ENCODE measurements at regions not wholly inside any gene's neighbourhood (a gene's known extent, or its start where the extent isn't known, plus 50 kb on each side); places are given as distances from the start of the nearest gene placed in this dataset.

GRCh38 chr10:91046869-91047268 is 126.0 kb upstream of the ANKRD1 start:
- no peak for TF ChIP-seq CTCF (IDR thresholded peaks at IDR 0.05)
- H3K4me1 Mint-ChIP-seq (ENCODE audit: unreplicated experiment), result peaks cover 24% of the 10 kb centered on the region
- H3K27me3 Mint-ChIP-seq (ENCODE audit: unreplicated experiment), result no peaks in the 10 kb centered on the region
- H3K4me3 Mint-ChIP-seq (ENCODE audit: unreplicated experiment), result no peak overlapping the region
- no peaks in the 10 kb centered on the region for H3K9me3 Mint-ChIP-seq (ENCODE audit: unreplicated experiment)
- no peak overlapping the region for H3K27ac Mint-ChIP-seq (ENCODE audit: unreplicated experiment)
- no peaks in the 10 kb centered on the region for H3K36me3 Mint-ChIP-seq (ENCODE audit: unreplicated experiment)
- DNase-seq (ENCODE audit: extremely low spot score, unreplicated experiment), result no peak

GRCh38 chr10:91048380-91048779 is 127.5 kb upstream of the ANKRD1 start:
- no peak for DNase-seq (ENCODE audit: extremely low spot score, unreplicated experiment)

GRCh38 chr10:91049296-91049987 is 128.6 kb upstream of the ANKRD1 start:
- Mint-ChIP-seq H3K4me3 (ENCODE audit: unreplicated experiment) (no peak overlapping the region), H3K4me1 (ENCODE audit: unreplicated experiment) (peaks cover 22% of the 10 kb centered on the region), H3K27ac (ENCODE audit: unreplicated experiment) (peak overlapping the region; percentile 76), H3K27me3 (ENCODE audit: unreplicated experiment) (no peaks in the 10 kb centered on the region), H3K9me3 (ENCODE audit: unreplicated experiment) (no peaks in the 10 kb centered on the region), H3K36me3 (ENCODE audit: unreplicated experiment) (no peaks in the 10 kb centered on the region)
- no peak for TF ChIP-seq CTCF (IDR thresholded peaks at IDR 0.05)
- no peak for DNase-seq (ENCODE audit: extremely low spot score, unreplicated experiment)

More at GRCh38 chr10:91048380-91048779, 127.5 kb upstream of the ANKRD1 start:
- H3K4me3 Mint-ChIP-seq (ENCODE audit: unreplicated experiment), result no peak overlapping the region
- TF ChIP-seq CTCF (IDR thresholded peaks at IDR 0.05), result no peak
- H3K27me3 Mint-ChIP-seq (ENCODE audit: unreplicated experiment), result no peaks in the 10 kb centered on the region
- no peaks in the 10 kb centered on the region for H3K36me3 Mint-ChIP-seq (ENCODE audit: unreplicated experiment)
- no peaks in the 10 kb centered on the region for H3K9me3 Mint-ChIP-seq (ENCODE audit: unreplicated experiment)
- no peak overlapping the region for H3K27ac Mint-ChIP-seq (ENCODE audit: unreplicated experiment)
- H3K4me1 Mint-ChIP-seq (ENCODE audit: unreplicated experiment), result peaks cover 20% of the 10 kb centered on the region

- no peak for TF ChIP-seq CTCF (IDR thresholded peaks at IDR 0.05)
- Mint-ChIP-seq H3K36me3 (ENCODE audit: unreplicated experiment) (no peaks in the 10 kb centered on the region), H3K27ac (ENCODE audit: unreplicated experiment) (peak overlapping the region; percentile 76), H3K4me1 (ENCODE audit: unreplicated experiment) (peaks cover 25% of the 10 kb centered on the region), H3K4me3 (ENCODE audit: unreplicated experiment) (no peak overlapping the region), H3K27me3 (ENCODE audit: unreplicated experiment) (no peaks in the 10 kb centered on the region), H3K9me3 (ENCODE audit: unreplicated experiment) (no peaks in the 10 kb centered on the region)
- no peak for DNase-seq (ENCODE audit: extremely low spot score, unreplicated experiment)
Measured at GRCh38 chr10:91049988-91050360, 129.1 kb upstream of the ANKRD1 start.

GRCh38 chr10:91050371-91051034 is 129.6 kb upstream of the ANKRD1 start:
- no peaks in the 10 kb centered on the region for H3K36me3 Mint-ChIP-seq (ENCODE audit: unreplicated experiment)
- H3K4me1 Mint-ChIP-seq (ENCODE audit: unreplicated experiment), result peaks cover 25% of the 10 kb centered on the region
- peak overlapping the region; percentile 76 for H3K27ac Mint-ChIP-seq (ENCODE audit: unreplicated experiment)

More at GRCh38 chr10:91050371-91051034, 129.6 kb upstream of the ANKRD1 start:
- DNase-seq (ENCODE audit: extremely low spot score, unreplicated experiment), result no peak
- Mint-ChIP-seq H3K4me3 (ENCODE audit: unreplicated experiment) (no peak overlapping the region), H3K27me3 (ENCODE audit: unreplicated experiment) (no peaks in the 10 kb centered on the region), H3K9me3 (ENCODE audit: unreplicated experiment) (no peaks in the 10 kb centered on the region)
- TF ChIP-seq CTCF (IDR thresholded peaks at IDR 0.05), result no peak

Measured in osteocyte (in vitro differentiated cells).